Omental fat pad (tissue), 3 donors: ENCODE measurements at regions not wholly inside any gene's neighbourhood (a gene's known extent, or its start where the extent isn't known, plus 50 kb on each side); places are given as distances from the start of the nearest gene placed in this dataset.

Experiments
- ATAC-seq: fragments of 150-250 bp; one replicate; pipeline ENCODE4 v1.9.1; 2016; ENCODE audit warnings: mild to moderate bottlenecking, moderate library complexity; ENCODE audit not compliant: low FRiP score
- DNase-seq: peaks from one replicate; pipeline ENCODE4 v3.0.0-alpha.2; 2019; ENCODE audit warnings: low spot score
- TF ChIP-seq, protein P1 (sequence below), 3 donors: fragments of 450-650 bp; IDR thresholded peaks; one replicate each; pipeline ENCODE4 v1.5.1; 2016 to 2017; ENCODE audit warnings: antibody characterized with exemption in 3 of 3, mild to moderate bottlenecking in 3 of 3, moderate library complexity in 2 of 3

- TF ChIP-seq, protein P1, sequence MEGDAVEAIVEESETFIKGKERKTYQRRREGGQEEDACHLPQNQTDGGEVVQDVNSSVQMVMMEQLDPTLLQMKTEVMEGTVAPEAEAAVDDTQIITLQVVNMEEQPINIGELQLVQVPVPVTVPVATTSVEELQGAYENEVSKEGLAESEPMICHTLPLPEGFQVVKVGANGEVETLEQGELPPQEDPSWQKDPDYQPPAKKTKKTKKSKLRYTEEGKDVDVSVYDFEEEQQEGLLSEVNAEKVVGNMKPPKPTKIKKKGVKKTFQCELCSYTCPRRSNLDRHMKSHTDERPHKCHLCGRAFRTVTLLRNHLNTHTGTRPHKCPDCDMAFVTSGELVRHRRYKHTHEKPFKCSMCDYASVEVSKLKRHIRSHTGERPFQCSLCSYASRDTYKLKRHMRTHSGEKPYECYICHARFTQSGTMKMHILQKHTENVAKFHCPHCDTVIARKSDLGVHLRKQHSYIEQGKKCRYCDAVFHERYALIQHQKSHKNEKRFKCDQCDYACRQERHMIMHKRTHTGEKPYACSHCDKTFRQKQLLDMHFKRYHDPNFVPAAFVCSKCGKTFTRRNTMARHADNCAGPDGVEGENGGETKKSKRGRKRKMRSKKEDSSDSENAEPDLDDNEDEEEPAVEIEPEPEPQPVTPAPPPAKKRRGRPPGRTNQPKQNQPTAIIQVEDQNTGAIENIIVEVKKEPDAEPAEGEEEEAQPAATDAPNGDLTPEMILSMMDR (IDR thresholded peaks at IDR 0.05) = no peak
- ATAC-seq (no peak), DNase-seq (no peak)
Measured at GRCh38 chr9:1658661-1659362, 356.3 kb upstream of the SMARCA2 start.

DNA sequence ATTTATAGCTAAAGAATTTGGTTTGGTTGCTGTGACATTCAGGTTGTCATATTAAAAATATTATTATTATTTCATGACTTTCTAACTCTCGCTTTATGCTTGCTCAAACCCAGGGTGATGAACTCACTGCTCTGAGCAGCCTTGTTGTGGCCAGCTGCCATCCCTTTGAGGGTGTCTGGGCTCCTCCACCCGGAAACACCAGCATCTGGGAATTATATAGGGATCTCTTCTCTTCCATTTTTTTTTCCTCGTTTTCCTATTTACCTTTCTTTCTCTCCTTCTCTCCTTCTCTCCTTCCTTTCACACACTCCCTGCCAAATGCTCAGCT, 355.8 kb upstream of the SMARCA2 start:
- no peak for DNase-seq
- ATAC-seq = no peak
- TF ChIP-seq, protein P1 (IDR thresholded peaks at IDR 0.05) = no peak

- DNase-seq (no peak), ATAC-seq (no peak)
- TF ChIP-seq, protein P1 (IDR thresholded peaks at IDR 0.05) = no peak
Measured at GRCh38 chr9:1668441-1668840, 346.7 kb upstream of the SMARCA2 start.

GRCh38 chr9:1673300-1673699, 341.8 kb upstream of the SMARCA2 start:
- DNase-seq = no peak
- ATAC-seq = no peak
- TF ChIP-seq, protein P1 (IDR thresholded peaks at IDR 0.05) = no peak

DNA sequence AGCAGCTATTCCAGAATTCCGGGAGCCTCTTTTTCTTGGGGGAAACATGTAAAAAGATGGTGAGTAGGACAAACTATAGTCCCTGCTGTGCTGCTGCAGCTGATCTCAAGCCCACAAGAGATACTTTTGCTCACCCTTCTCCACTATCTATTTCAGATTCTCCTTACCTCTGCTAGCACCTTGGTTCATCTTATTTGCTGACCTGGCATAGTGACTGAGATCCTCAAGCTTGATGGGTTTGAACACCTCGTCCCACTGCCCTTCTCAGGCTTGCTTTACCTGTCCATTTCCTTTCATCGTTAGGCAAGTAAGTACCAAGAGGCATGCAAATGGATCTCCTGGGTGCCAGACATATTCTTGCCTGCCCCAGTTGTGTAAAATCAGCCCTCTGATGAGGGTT, 338.4 kb upstream of the SMARCA2 start:
- ATAC-seq = no peak
- DNase-seq = no peak
- TF ChIP-seq, protein P1 (IDR thresholded peaks at IDR 0.05) = no peak

GRCh38 chr9:1683951-1684350, 331.2 kb upstream of the SMARCA2 start:
- ATAC-seq = no peak
- no peak for DNase-seq
- TF ChIP-seq, protein P1 (IDR thresholded peaks at IDR 0.05) = no peak

DNA sequence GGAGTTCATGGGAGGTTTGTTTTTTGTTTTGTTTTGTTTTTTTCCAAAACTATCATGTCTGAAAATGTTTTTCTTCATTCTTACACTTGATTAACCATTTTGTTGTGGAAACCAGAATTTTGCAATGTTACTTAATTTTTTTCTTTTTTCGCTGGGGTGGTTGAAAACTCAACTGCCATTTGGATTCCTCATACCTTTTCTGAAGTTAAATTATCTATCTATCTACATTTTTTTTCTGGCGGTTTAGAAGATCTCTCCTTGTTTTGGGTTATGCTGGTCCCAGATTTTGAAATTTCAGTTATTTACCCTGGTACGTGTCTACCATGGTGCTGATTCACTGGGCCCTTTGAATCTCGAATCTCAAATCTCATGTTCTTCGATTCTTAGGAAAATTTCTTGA, 316.2 kb upstream of the SMARCA2 start:
- TF ChIP-seq, protein P1 (IDR thresholded peaks at IDR 0.05) = no peak
- DNase-seq (no peak), ATAC-seq (no peak)
